DND-41 (cell line): ENCODE measurements at regions not wholly inside any gene's neighbourhood (a gene's known extent, or its start where the extent isn't known, plus 50 kb on each side); places are given as distances from the start of the nearest gene placed in this dataset.

ENCODE experiments used
- CTCF ChIP-seq: IDR thresholded peaks from 2 replicates; pipeline ENCODE4 v1.5.1; 2012; ENCODE audit warnings: borderline replicate concordance, low read length, moderate library complexity, mild to moderate bottlenecking; ENCODE audit not compliant: poor library complexity, severe bottlenecking; ENCODE audit errors: extremely low read depth
- EZH2 ChIP-seq: IDR thresholded peaks from 3 replicates; pipeline ENCODE4 v1.6.1; 2012; ENCODE audit warnings: borderline replicate concordance, low read depth, mild to moderate bottlenecking, moderate library complexity, low read length, inconsistent platforms; ENCODE audit not compliant: severe bottlenecking

GRCh38 chr18:59848002-59848401, 51.8 kb upstream of the PMAIP1 start:
- no peak for TF ChIP-seq CTCF
- TF ChIP-seq EZH2: no peak
